ENCODE measurements at regions not wholly inside any gene's neighbourhood (a gene's known extent, or its start where the extent isn't known, plus 50 kb on each side); places are given as distances from the start of the nearest gene placed in this dataset.
"Not testable (repeated sequence)": the region's sequence is repeated elsewhere in the genome, so short reads cannot be mapped to it uniquely, and the experiment has no call there.

GRCh38 chr10:34957531-34957930 is 132.6 kb downstream of the CUL2 start:
- no peak for ATAC-seq
- H3K27ac Mint-ChIP-seq = no peak overlapping the region
- no peak for DNase-seq (ENCODE audit: low spot score in 2 of 2)
- no peaks in the 10 kb centered on the region for H3K36me3 Mint-ChIP-seq
- H3K9me3 Mint-ChIP-seq = no peaks in the 10 kb centered on the region

DNA sequence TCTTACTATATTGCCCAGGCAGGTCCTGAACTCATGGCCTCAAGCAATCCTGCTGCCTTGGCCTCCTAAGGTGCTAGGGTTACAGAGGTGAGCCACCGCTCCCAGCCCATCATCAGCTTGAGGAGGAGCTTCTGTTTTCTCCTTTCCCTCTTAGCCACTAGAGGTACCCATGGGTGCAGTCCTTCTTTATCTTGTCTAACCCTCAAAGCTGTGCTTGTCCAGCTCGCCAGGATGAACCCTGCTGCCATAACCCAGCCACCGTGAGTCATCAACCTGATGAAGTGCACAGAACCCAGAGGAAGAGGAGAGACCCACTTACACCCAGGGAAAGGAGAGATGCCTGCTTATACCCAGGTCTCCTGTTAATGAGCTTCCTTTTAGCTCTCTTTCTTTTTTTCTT is 133.4 kb downstream of the CUL2 start:
- Mint-ChIP-seq H3K36me3 (no peaks in the 10 kb centered on the region), H3K9me3 (no peaks in the 10 kb centered on the region), H3K27ac (no peak overlapping the region)
- DNase-seq (ENCODE audit: low spot score in 2 of 2) (no peak), ATAC-seq (no peak)

- ATAC-seq (no peak), DNase-seq (ENCODE audit: low spot score in 2 of 2) (no peak)
- no peaks in the 10 kb centered on the region for H3K9me3 Mint-ChIP-seq
- H3K27ac Mint-ChIP-seq = no peak overlapping the region
- no peaks in the 10 kb centered on the region for H3K36me3 Mint-ChIP-seq
Measured at GRCh38 chr10:34955391-34955790, 134.8 kb downstream of the CUL2 start.

GRCh38 chr10:34954142-34954541 is 136.0 kb downstream of the CUL2 start:
- no peak for ATAC-seq
- Mint-ChIP-seq H3K27ac (peak overlapping the region in 1 of 2 donors; percentile 68), H3K9me3 (no peaks in the 10 kb centered on the region), H3K36me3 (no peaks in the 10 kb centered on the region)
- DNase-seq (ENCODE audit: low spot score in 2 of 2) = no peak

GRCh38 chr10:34951263-34951887 is 136.3 kb upstream of the PARD3 start:
- H3K27ac Mint-ChIP-seq, H3K9me3 Mint-ChIP-seq, H3K36me3 Mint-ChIP-seq: not testable (repeated sequence)
- peak in 1 of 2 donors; percentile 16 for DNase-seq (ENCODE audit: low spot score in 2 of 2)
- peak; percentile 62 to 67 for ATAC-seq

GRCh38 chr10:34945951-34946522 is 130.9 kb upstream of the PARD3 start:
- not testable (repeated sequence) for H3K36me3 Mint-ChIP-seq; H3K9me3 Mint-ChIP-seq; ATAC-seq; DNase-seq (ENCODE audit: low spot score in 2 of 2); H3K27ac Mint-ChIP-seq

- peak in 1 of 2 donors; percentile 33 for ATAC-seq
- Mint-ChIP-seq H3K9me3 (peaks cover 0 to 1% of the 10 kb centered on the region in 2 donors), H3K27ac (no peak overlapping the region), H3K36me3 (no peaks in the 10 kb centered on the region)
- no peak for DNase-seq (ENCODE audit: low spot score in 2 of 2)
Measured at GRCh38 chr10:34941471-34942357, 126.6 kb upstream of the PARD3 start.

- no peak overlapping the region for H3K27ac Mint-ChIP-seq
- H3K9me3 Mint-ChIP-seq = no peaks in the 10 kb centered on the region
- H3K36me3 Mint-ChIP-seq = no peaks in the 10 kb centered on the region
- ATAC-seq = no peak
- DNase-seq (ENCODE audit: low spot score in 2 of 2) = no peak
Measured at GRCh38 chr10:34940436-34940835, 125.3 kb upstream of the PARD3 start.

DNA sequence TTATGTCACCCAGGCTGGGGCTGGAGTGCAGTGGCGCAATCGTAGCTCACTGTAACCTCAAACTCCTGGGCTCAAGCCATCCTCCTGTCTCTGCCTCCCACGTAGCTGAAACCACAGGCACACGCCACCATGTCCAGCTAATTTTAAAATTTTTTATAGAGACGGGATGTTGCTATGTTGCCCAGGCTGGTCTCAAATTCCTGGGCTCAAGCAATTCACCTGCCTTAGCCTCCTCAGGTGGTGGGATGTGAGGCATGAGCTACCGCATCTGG is 123.2 kb upstream of the PARD3 start:
- DNase-seq (ENCODE audit: low spot score in 2 of 2) (no peak), ATAC-seq (no peak)

DNA sequence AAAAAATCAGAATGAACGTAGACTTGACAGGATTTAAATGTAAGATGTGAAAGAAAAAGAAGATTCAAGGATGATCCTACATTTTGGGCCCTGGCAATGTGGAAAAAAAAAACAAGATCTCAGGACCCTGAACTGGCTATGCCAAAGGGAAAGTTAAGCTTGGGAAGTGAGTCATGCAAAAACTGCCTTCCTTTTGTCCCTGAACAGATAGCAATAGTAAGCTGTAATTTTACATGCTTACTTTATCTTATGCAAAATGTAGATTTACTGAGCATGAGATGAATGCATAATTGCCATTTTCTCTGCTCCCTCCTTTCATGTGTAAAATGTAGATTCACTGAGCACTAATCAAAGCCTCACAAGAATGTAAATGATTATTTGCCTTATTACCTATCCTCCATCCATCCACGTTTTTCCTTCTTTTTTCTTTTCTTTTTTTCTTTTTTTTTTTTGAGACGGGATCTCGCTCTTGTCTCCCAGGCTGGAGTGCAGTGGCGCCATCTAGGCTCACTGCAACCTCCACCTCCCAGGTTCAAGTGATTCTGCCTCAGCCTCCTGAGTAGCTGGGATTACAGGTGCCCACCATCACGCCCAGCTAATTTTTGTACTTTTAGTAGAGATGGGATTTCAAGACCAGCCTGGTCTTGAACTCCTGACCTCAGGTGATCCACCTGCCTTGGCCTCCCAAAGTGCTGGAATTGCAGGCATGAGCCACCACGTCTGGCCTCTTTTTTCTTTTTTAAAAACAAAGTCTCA is 122.7 kb upstream of the PARD3 start:
- H3K36me3 Mint-ChIP-seq; H3K9me3 Mint-ChIP-seq; H3K27ac Mint-ChIP-seq; DNase-seq (ENCODE audit: low spot score in 2 of 2); ATAC-seq: not testable (repeated sequence)

More for the DNA sequence above, 123.2 kb upstream of the PARD3 start:
- no peaks in the 10 kb centered on the region for H3K9me3 Mint-ChIP-seq
- H3K27ac Mint-ChIP-seq = no peak overlapping the region
- H3K36me3 Mint-ChIP-seq = no peaks in the 10 kb centered on the region

DNA sequence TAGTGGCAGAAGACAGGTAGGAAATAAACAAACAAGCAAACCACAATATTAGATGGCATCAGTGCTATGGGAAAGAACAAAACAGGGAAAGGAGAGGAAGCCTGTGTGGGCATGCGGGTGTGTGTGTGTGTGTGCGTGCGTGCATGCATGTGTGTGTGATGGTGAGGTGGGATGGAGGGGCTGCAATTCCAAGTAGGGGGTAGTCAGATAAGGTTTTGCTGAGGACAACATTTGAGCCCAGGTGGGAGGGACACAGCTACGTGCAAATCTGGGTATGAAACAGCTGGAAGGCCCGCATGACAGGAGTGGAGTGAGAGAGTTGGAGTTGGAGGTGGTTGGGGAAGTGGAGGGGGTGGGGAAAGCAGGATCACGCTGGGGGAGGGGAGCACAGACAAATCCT is 121.0 kb upstream of the PARD3 start:
- no peak for ATAC-seq
- DNase-seq (ENCODE audit: low spot score in 2 of 2) = no peak
- H3K9me3 Mint-ChIP-seq = no peaks in the 10 kb centered on the region
- no peak overlapping the region for H3K27ac Mint-ChIP-seq
- H3K36me3 Mint-ChIP-seq = no peaks in the 10 kb centered on the region

- DNase-seq (ENCODE audit: low spot score in 2 of 2) (peak in 1 of 2 donors; percentile 18), ATAC-seq (no peak)
- Mint-ChIP-seq H3K36me3 (no peaks in the 10 kb centered on the region), H3K9me3 (no peaks in the 10 kb centered on the region), H3K27ac (no peak overlapping the region)
Measured at GRCh38 chr10:34933676-34934075, 118.6 kb upstream of the PARD3 start.

- no peaks in the 10 kb centered on the region for H3K9me3 Mint-ChIP-seq
- DNase-seq (ENCODE audit: low spot score in 2 of 2) (no peak), ATAC-seq (no peak)
- H3K36me3 Mint-ChIP-seq = no peaks in the 10 kb centered on the region
- H3K27ac Mint-ChIP-seq = no peak overlapping the region
Measured at GRCh38 chr10:34932235-34932634, 117.1 kb upstream of the PARD3 start.

DNA sequence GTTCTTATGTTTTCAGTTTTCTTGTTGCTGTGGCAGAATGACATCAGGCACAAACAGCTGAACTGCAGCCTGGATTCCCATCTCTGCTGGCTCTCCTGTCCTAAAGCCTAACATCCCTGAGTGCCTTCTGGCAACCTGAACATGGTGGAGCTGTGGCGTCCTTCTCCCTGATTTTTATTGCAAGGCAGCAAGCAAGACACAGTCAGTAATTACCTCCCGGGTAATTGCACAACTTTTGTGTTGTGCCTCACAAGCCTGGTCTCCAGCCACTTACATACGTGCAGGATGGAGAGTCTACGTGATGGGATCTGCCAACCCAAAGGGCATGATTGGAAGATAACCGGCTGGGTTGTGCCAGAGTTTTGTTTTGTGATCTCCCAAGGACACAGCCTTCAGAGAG is 116.1 kb upstream of the PARD3 start:
- no peaks in the 10 kb centered on the region for H3K36me3 Mint-ChIP-seq
- H3K27ac Mint-ChIP-seq = no peak overlapping the region
- DNase-seq (ENCODE audit: low spot score in 2 of 2) (no peak), ATAC-seq (no peak)
- no peaks in the 10 kb centered on the region for H3K9me3 Mint-ChIP-seq

DNA sequence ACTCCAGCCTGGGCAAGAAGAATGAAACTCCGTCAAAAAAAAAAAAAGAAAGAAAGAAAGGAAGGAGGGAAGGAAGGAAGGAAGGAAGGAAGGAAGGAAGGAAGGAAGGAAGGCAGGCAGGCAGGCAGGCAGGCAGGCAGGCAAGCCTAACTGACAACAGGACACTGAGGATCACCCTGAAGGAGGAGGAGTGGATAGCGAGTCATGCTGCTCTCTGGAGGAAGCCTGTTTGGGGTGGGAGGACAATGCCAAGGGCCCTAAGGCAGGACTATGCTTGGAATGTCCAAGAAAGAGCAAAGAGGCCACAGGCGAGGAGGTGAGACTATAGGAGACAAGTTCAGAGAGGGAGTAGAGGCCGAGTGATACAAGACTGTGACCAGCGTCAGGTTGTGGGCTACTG is 107.0 kb upstream of the PARD3 start:
- no peak for ATAC-seq
- no peak for DNase-seq (ENCODE audit: low spot score in 2 of 2)
- Mint-ChIP-seq H3K9me3 (peaks cover 8 to 13% of the 10 kb centered on the region in 2 donors), H3K36me3 (peaks cover 0 to 10% of the 10 kb centered on the region in 2 donors), H3K27ac (no peak overlapping the region)

DNA sequence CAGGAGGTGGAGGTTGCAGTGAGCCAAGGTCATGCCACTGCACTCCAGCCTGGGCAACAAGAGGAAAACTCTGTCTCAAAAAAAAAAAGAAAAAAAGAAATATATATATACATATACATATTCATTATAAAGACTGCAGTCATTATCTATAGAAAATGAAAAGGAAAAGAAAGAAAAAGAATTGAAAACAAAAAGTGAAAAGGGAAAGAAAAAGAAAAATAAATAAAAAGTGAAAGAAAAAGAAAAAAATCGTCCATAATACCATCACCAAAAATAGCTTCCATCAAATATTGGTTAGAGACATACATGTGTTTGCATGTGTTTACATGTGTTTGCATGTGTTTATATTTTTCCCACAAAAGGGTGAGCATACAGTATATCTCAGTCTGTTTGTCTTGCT is 105.5 kb upstream of the PARD3 start:
- DNase-seq (ENCODE audit: low spot score in 2 of 2) = no peak
- Mint-ChIP-seq H3K36me3 (peaks cover 0 to 10% of the 10 kb centered on the region in 2 donors), H3K27ac (no peak overlapping the region), H3K9me3 (peaks cover 8 to 13% of the 10 kb centered on the region in 2 donors)
- no peak for ATAC-seq

DNA sequence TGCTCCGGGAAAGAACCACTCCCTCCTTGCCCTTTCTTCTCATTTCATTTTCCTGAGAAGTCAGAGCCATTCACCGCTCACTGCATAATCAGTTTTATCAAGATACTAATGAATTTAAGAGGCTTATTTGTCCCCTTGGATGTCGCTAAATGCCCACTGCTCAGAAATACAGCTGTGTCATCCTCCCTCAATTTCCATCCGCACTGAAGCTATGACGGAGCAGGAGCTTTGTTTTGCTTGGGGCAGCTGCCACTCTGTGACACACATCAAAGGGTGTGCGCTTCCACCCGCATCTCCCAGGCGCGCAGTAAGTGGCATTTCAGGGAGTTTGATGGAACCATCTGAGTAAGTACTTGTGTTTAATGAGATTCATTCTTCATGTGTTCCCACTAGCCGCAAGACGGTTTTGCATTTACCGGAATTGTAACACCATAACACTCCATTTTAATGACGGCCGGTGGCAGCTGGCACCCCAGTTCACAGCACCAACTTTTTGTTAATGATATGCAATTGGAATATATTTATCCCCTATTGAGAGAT is 103.8 kb upstream of the PARD3 start:
- Mint-ChIP-seq H3K9me3 (peaks cover 0 to 4% of the 10 kb centered on the region in 2 donors), H3K27ac (no peak overlapping the region), H3K36me3 (peaks cover 0 to under 1% of the 10 kb centered on the region in 2 donors)
- DNase-seq (ENCODE audit: low spot score in 2 of 2) (no peak), ATAC-seq (no peak)
